IMR-90 (cell line): ENCODE measurements at regions not wholly inside any gene's neighbourhood (a gene's known extent, or its start where the extent isn't known, plus 50 kb on each side); places are given as distances from the start of the nearest gene placed in this dataset.

Source experiments
- ATAC-seq: fragments of 200-7000 bp; cut with Tn5 transposase; 2 replicates; pipeline ENCODE4 v1.9.1; 2020; ENCODE audit warnings: low read depth, mild to moderate bottlenecking, moderate library complexity
- BruUV-seq: library from RNA; stranded (reverse); fragments of 400-500 nt; replicated peaks from 2 replicates; lab custom pipeline; 2021; lab: Mats Ljungman, UMichigan
- CTCF ChIA-PET: fragments of 300-600 bp; formaldehyde crosslinking; extraction: SDS; loops from one replicate; lab custom pipeline; 2021; ENCODE audit warnings: antibody characterized with exemption; lab: Yijun Ruan, JAX
- POLR2A ChIA-PET: fragments of 300-600 bp; sonication (Branson Sonifier 250); formaldehyde crosslinking; loops from one replicate; lab custom pipeline; 2022; ENCODE audit warnings: antibody characterized with exemption; ENCODE audit not compliant: unreplicated experiment; lab: Charles Lee
- DNase-seq: peaks from one replicate; pipeline ENCODE4 v3.0.0; 2013
- H2AFZ ChIP-seq: replicated peaks from 2 replicates; pipeline ENCODE3; 2013; ENCODE audit warnings: low read length, mild to moderate bottlenecking; ENCODE audit not compliant: poor library complexity
- H2AK5ac ChIP-seq: 2 replicates; pipeline ENCODE4 v1.6.1; 2013; ENCODE audit warnings: low read depth, low read length, inconsistent platforms
- H2AK9ac ChIP-seq: replicated peaks from 2 replicates; pipeline ENCODE3; 2013; ENCODE audit warnings: mild to moderate bottlenecking, low read depth, low read length, moderate library complexity; ENCODE audit not compliant: poor library complexity
- H2BK120ac ChIP-seq: 2 replicates; pipeline ENCODE4 v1.6.1; 2013; ENCODE audit warnings: low read depth, low read length, inconsistent platforms
- H2BK15ac ChIP-seq: 3 replicates; pipeline ENCODE4 v1.6.1; 2013; ENCODE audit warnings: low read depth, low read length, inconsistent platforms
- H2BK20ac ChIP-seq: 2 replicates; pipeline ENCODE4 v1.6.1; 2013; ENCODE audit warnings: low read depth, mild to moderate bottlenecking, inconsistent platforms, low read length, moderate library complexity
- H2BK5ac ChIP-seq: 2 replicates; pipeline ENCODE4 v1.6.1; 2013; ENCODE audit warnings: mild to moderate bottlenecking, low read depth, low read length, inconsistent platforms; ENCODE audit not compliant: poor library complexity, severe bottlenecking
- H3K14ac ChIP-seq: replicated peaks from 2 replicates; pipeline ENCODE4 v1.6.1; 2013; ENCODE audit warnings: low read depth, low read length, inconsistent platforms
- H3K18ac ChIP-seq: 2 replicates; pipeline ENCODE4 v1.6.1; 2013; ENCODE audit warnings: low read depth, low read length, control low read depth
- H3K23ac ChIP-seq: 2 replicates; pipeline ENCODE4 v1.6.1; 2013; ENCODE audit warnings: low read depth, low read length, inconsistent platforms
- H3K27ac ChIP-seq: 2 replicates; pipeline ENCODE4 v1.5.1; 2013; ENCODE audit warnings: mild to moderate bottlenecking, control low read depth, low read length; ENCODE audit not compliant: insufficient read depth
- H3K27me3 ChIP-seq: 2 replicates; pipeline ENCODE4 v1.6.1; 2013; ENCODE audit warnings: low read length; ENCODE audit not compliant: control insufficient read depth, insufficient read depth
- H3K36me3 ChIP-seq: 2 replicates; pipeline ENCODE4 v1.6.1; 2013; ENCODE audit warnings: low read length, mixed read lengths; ENCODE audit not compliant: control insufficient read depth, insufficient read depth
- H3K4ac ChIP-seq: 2 replicates; pipeline ENCODE4 v1.6.1; 2013; ENCODE audit warnings: low read depth, low read length, inconsistent platforms
- H3K4me1 ChIP-seq: 2 replicates; pipeline ENCODE4 v1.6.1; 2013; ENCODE audit warnings: low read length, mixed read lengths; ENCODE audit not compliant: control insufficient read depth, insufficient read depth
- H3K4me2 ChIP-seq: 2 replicates; pipeline ENCODE4 v1.6.1; 2013; ENCODE audit warnings: low read depth, mild to moderate bottlenecking, control low read depth, low read length, moderate library complexity
- H3K4me3 ChIP-seq: 2 replicates; pipeline ENCODE4 v1.5.1; 2013; ENCODE audit warnings: low read depth, mild to moderate bottlenecking, control low read depth, low read length, moderate library complexity; ENCODE audit not compliant: insufficient read depth
- H3K56ac ChIP-seq: 2 replicates; pipeline ENCODE4 v1.6.1; 2013; ENCODE audit warnings: low read length, inconsistent platforms; ENCODE audit not compliant: insufficient read depth; ENCODE audit errors: extremely low read depth
- H3K79me1 ChIP-seq, 2 experiments: 2 replicates each; pipeline ENCODE4 v1.6.1; 2013; ENCODE audit warnings: low read length in 2 of 2, inconsistent platforms in 1 of 2, low read depth in 1 of 2
- H3K9ac ChIP-seq: 2 replicates; pipeline ENCODE4 v1.6.1; 2013; ENCODE audit warnings: low read depth, low read length, control low read depth
- H3K9me1 ChIP-seq: 2 replicates; pipeline ENCODE4 v1.6.1; 2013; ENCODE audit warnings: low read length, inconsistent platforms; ENCODE audit not compliant: insufficient read depth
- H3K9me3 ChIP-seq: 2 replicates; pipeline ENCODE4 v1.6.1; 2013; ENCODE audit warnings: low read length; ENCODE audit not compliant: control insufficient read depth, insufficient read depth
- H4K20me1 ChIP-seq: 2 replicates; pipeline ENCODE4 v1.6.1; 2013; ENCODE audit warnings: low read length, inconsistent platforms; ENCODE audit not compliant: insufficient read depth
- H4K5ac ChIP-seq: 2 replicates; pipeline ENCODE4 v1.6.1; 2013; ENCODE audit warnings: mild to moderate bottlenecking, low read depth, low read length, control low read depth
- H4K8ac ChIP-seq, 2 experiments: 2 replicates each; pipeline ENCODE4 v1.6.1; 2013; ENCODE audit warnings: low read depth in 2 of 2, low read length in 2 of 2, control low read depth in 1 of 2, inconsistent platforms in 1 of 2
- H4K91ac ChIP-seq: 2 replicates; pipeline ENCODE4 v1.6.1; 2013; ENCODE audit warnings: low read depth, low read length, inconsistent platforms; ENCODE audit not compliant: insufficient read depth
- BHLHE40 ChIP-seq: fragments of 150-350 bp; IDR thresholded peaks from 2 replicates; pipeline ENCODE4 v1.6.1; 2016; ENCODE audit warnings: mild to moderate bottlenecking, low read depth, low read length
- FOS ChIP-seq: fragments of 150-350 bp; IDR thresholded peaks from 2 replicates; pipeline ENCODE4 v1.6.1; 2016; ENCODE audit warnings: low read depth, low read length
- MAFK ChIP-seq: IDR thresholded peaks from 2 replicates; pipeline ENCODE4 v1.6.1; 2012; ENCODE audit warnings: low read depth, low read length, improper control_type of control experiment
- MXI1 ChIP-seq: IDR thresholded peaks from 2 replicates; pipeline ENCODE4 v1.6.1; 2012; ENCODE audit warnings: low read depth, mild to moderate bottlenecking, low read length, moderate library complexity, borderline replicate concordance
- NFE2L2 ChIP-seq: fragments of 150-350 bp; IDR thresholded peaks from 2 replicates; pipeline ENCODE4 v1.6.1; 2016; ENCODE audit warnings: low read depth, mild to moderate bottlenecking, low read length
- RAD21 ChIP-seq: IDR thresholded peaks from 2 replicates; pipeline ENCODE4 v1.6.1; 2012; ENCODE audit warnings: low read length, improper control_type of control experiment
- WGBS, 2 experiments: methylation state at CpG; one replicate each; pipeline versions ENCODE4 v1.1.5 to v1.1.7; 2013; ENCODE audit warnings: missing lambda C conversion rate in 2 of 2; ENCODE audit not compliant: insufficient read length in 1 of 2; ENCODE audit errors: extremely low coverage in 2 of 2; 5-methylcytosine and 5-hydroxymethylcytosine counted together
- dilution Hi-C: fragments of 300-500 bp; cut with HindIII; formaldehyde crosslinking; loops from one replicate; pipeline ENCODE4 v1.14.3; 2018; ENCODE audit warnings: low sequenced_read_pairs; ENCODE audit not compliant: unreplicated experiment
- in situ Hi-C: fragments of 300-500 bp; cut with MboI; formaldehyde crosslinking; loops from 3 replicates; pipeline ENCODE4 v1.14.3; 2019; ENCODE audit warnings: low sequenced_read_pairs, inconsistent platforms, mixed read lengths
- intact Hi-C: fragments of 100-400 bp; cut with micrococcal nuclease; formaldehyde crosslinking; loops from 2 replicates; pipeline ENCODE4 v1.10.0; 2022

GRCh38 chr6:56002336-56002735 lies 126.9 kb upstream of the BMP5 start:
- Histone ChIP-seq H3K4me1 (no peaks in the 10 kb centered on the region), H3K4ac (no peak overlapping the region), H3K9me1 (no peaks in the 10 kb centered on the region), H4K5ac (no peak overlapping the region), H3K79me1 (no peaks in the 10 kb centered on the region), H3K14ac (no peak overlapping the region), H2AFZ (no peak overlapping the region), H2BK120ac (no peak overlapping the region), H4K91ac (no peak overlapping the region), H2AK9ac (no peak overlapping the region), H4K20me1 (no peaks in the 10 kb centered on the region), H3K27ac (no peak overlapping the region), H2AK5ac (no peak overlapping the region), H3K56ac (no peak overlapping the region), H4K8ac (no peak overlapping the region), H3K9ac (no peak overlapping the region), H3K4me3 (no peak overlapping the region), H2BK15ac (no peak overlapping the region), H3K4me2 (no peak overlapping the region), H3K18ac (no peak overlapping the region), H3K23ac (no peak overlapping the region), H2BK5ac (no peak overlapping the region), H2BK20ac (no peak overlapping the region), H3K27me3 (no peaks in the 10 kb centered on the region), H3K36me3 (no peaks in the 10 kb centered on the region), H3K9me3 (no peaks in the 10 kb centered on the region)
- no TSS peak for BruUV-seq
- no peak for DNase-seq
- dilution Hi-C loops = no loop called here
- no peak for ATAC-seq
- POLR2A ChIA-PET = no interaction called here
- CTCF ChIA-PET = no interaction called here
- in situ Hi-C loops = no loop called here
- TF ChIP-seq BHLHE40 (no peak), NFE2L2 (no peak), MAFK (no peak), RAD21 (no peak), MXI1 (no peak), FOS (no peak)
- intact Hi-C loops = loop anchor here (10.0 kb wide), 1 partner anchor 62 kb away; no protein-coding TSS in a partner anchor
- no CpG with 5 or more reads among the region's 5 CpGs for WGBS, 2 experiments
